ENCODE measurements at regions not wholly inside any gene's neighbourhood (a gene's known extent, or its start where the extent isn't known, plus 50 kb on each side); places are given as distances from the start of the nearest gene placed in this dataset.

DNA sequence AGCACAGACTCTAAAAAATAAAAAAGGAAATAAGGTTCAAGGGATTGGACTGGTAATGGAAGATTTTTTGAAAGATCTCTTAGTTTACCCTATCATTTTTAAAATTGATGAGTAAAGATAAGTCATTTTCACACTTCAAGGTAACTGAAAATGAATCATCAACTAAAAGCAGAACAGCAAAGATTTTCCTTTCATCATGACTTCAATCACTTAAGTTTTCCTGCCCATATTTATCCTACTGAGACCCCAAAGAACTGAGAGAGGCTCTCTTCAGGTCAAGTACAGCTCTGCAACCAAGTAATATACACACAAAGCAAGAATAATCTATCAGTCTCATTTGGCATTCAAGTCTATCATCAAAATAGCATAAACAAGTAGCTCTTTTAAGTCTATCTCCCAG lies 540.7 kb downstream of the METTL4 start:
- Mint-ChIP-seq H3K27ac (no peak overlapping the region), H3K36me3 (no peaks in the 10 kb centered on the region), H3K4me3 (no peak overlapping the region), H3K27me3 (no peaks in the 10 kb centered on the region), H3K4me1 (no peaks in the 10 kb centered on the region), H3K9me3 (no peaks in the 10 kb centered on the region)
- ATAC-seq (ENCODE audit: low read depth in 2 of 2) (no peak), DNase-seq (no peak)

DNA sequence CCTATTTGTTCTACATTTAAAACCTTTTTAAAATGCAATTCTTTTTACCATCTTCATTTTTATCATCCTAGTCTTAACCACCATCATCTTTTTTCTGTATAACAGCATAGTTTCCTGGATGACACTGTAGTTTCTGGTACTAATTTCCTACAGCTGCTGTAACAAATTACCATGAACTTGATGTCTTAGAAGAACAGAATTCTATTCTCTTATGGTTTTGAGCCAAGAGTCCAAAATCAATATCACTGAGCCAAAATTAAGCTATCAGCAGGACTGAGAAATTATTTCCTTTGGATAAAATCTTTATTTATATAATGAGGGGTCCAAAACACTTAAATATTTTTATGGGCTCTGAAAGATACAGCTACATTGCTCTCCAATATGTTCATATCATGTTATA lies 539.3 kb downstream of the METTL4 start:
- ATAC-seq (ENCODE audit: low read depth in 2 of 2) (no peak), DNase-seq (no peak)
- Mint-ChIP-seq H3K36me3 (no peaks in the 10 kb centered on the region), H3K27ac (no peak overlapping the region), H3K4me1 (no peaks in the 10 kb centered on the region), H3K9me3 (no peaks in the 10 kb centered on the region), H3K27me3 (no peaks in the 10 kb centered on the region), H3K4me3 (no peak overlapping the region)

DNA sequence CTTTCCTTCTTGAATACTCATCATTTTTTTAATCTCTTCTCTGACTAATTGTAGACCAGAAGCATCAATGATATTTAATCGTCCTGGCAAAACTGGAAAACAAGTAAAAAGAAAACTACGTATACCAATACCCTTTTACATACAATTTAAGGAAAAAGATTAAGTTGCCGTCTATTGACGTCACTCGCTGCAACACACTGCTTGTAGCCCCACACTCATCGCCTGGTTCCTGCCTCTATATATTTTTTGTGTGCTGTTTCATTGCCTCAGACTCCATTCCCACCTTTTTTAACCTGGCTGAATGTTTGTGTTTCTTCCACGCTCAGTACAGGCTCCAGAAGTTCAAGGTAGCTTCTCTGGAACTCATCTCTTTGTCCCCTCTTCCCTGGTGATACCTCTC lies 536.2 kb downstream of the METTL4 start:
- peaks cover 0 to under 1% (median 0%) of the 10 kb centered on the region in 7 donors for H3K9me3 Mint-ChIP-seq
- DNase-seq (no peak), ATAC-seq (ENCODE audit: low read depth in 2 of 2) (no peak)
- no peaks in the 10 kb centered on the region for H3K36me3 Mint-ChIP-seq
- no peak overlapping the region for H3K27ac Mint-ChIP-seq
- no peaks in the 10 kb centered on the region for H3K4me1 Mint-ChIP-seq
- no peaks in the 10 kb centered on the region for H3K27me3 Mint-ChIP-seq
- no peak overlapping the region for H3K4me3 Mint-ChIP-seq

DNA sequence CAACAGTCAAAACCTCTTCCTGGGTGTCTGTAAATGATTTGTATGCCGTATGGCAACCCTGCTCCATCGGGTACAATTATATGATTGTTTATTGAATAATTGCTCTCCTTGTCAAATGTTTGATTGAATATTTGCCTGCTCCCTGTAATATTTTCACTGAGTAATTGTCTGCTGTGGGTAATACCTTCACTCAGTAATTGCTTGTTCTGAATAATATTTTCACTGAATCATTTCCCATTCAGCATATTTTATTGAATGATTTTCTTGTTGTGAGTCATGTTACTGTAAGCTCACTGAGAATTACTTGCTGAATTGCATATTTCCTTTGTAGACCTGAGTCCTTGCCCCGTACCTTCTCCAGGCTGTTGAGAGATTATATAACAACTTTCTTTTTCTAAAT lies 535.2 kb downstream of the METTL4 start:
- no peaks in the 10 kb centered on the region for H3K36me3 Mint-ChIP-seq
- H3K9me3 Mint-ChIP-seq = peaks cover 0 to 5% (median 0%) of the 10 kb centered on the region in 7 donors
- no peak overlapping the region for H3K4me3 Mint-ChIP-seq
- no peaks in the 10 kb centered on the region for H3K27me3 Mint-ChIP-seq
- ATAC-seq (ENCODE audit: low read depth in 2 of 2) = no peak
- no peak overlapping the region for H3K27ac Mint-ChIP-seq
- H3K4me1 Mint-ChIP-seq = no peaks in the 10 kb centered on the region
- no peak for DNase-seq

DNA sequence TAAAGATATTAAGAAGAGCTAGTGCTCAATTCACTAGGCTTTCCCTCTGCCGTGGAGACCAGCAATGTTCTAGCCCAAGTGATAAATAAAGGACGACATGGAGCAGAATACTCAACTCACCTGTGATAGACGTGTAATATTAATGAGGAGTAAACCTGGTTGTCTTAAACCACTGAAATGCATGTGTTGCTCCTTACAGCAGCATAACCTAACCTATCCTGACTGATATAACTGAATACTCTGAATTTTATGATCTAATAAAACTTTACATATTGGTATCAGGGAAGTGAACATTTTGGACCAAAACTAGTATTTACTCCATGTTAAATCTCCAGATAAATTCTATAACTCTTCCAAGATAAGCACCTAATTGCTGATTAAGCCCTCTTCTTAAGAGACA lies 531.0 kb downstream of the METTL4 start:
- Mint-ChIP-seq H3K36me3 (no peaks in the 10 kb centered on the region), H3K27ac (no peak overlapping the region), H3K4me3 (no peak overlapping the region), H3K9me3 (peaks cover 0 to 7% (median 0%) of the 10 kb centered on the region in 7 donors), H3K27me3 (no peaks in the 10 kb centered on the region), H3K4me1 (no peaks in the 10 kb centered on the region)
- ATAC-seq (ENCODE audit: low read depth in 2 of 2) (no peak), DNase-seq (no peak)

DNA sequence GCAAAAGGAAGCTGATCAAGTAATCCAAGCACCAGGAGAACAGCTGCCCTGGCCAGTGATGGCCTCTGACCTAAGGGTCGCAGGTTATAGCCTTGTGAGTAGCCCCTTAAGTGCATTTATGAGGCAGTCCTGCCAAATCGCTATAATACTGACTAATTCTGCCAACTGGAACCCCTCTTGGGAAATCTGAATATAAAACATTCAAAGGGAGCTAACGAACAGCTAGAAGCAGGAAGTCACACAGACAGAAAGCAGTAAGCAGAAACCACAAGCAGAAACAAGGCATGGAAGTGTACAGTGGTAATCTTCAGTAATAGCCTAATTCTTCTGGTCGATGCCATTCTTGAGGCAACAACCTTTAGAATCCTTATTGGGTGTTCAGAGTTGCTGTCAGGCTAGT lies 521.3 kb downstream of the METTL4 start:
- Mint-ChIP-seq H3K4me1 (peaks cover 3 to 11% (median 4%) of the 10 kb centered on the region in 3 donors), H3K4me3 (no peak overlapping the region), H3K27me3 (peaks cover 0 to 1% (median 0%) of the 10 kb centered on the region in 3 donors), H3K27ac (no peak overlapping the region), H3K36me3 (no peaks in the 10 kb centered on the region), H3K9me3 (peaks cover 0 to 6% (median 4%) of the 10 kb centered on the region in 7 donors)
- ATAC-seq (ENCODE audit: low read depth in 2 of 2) (peak in 1 of 2 donors; percentile 37), DNase-seq (no peak)

DNA sequence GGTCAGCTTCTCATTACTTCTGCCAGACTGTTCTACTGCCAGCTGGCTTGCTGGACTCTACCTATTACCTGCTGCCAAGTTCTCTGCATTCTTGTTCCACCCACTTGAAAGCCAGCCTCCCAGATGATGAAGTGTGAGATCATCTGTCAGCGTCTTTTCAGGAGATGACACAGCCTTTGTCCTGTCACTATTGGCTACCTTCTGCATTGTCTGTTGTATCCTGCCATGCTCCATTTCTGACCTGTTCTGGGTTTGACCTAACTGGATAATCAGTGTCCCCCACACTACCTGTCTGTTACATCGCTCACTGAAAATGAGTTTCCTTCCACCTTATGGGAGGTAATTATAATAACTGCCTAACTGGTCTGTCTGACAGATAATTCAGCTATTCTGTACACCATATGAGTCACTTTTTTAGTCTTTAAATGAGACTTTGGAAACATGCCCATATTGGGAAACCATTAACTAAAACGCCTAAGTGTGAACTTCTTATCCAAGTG lies 520.6 kb downstream of the METTL4 start:
- Mint-ChIP-seq H3K4me3 (no peak overlapping the region), H3K36me3 (no peaks in the 10 kb centered on the region), H3K4me1 (peaks cover 3 to 11% (median 4%) of the 10 kb centered on the region in 3 donors), H3K27ac (no peak overlapping the region), H3K27me3 (peaks cover 0 to 8% (median 0%) of the 10 kb centered on the region in 3 donors), H3K9me3 (peaks cover 0 to 5% (median 2%) of the 10 kb centered on the region in 7 donors)
- DNase-seq (no peak), ATAC-seq (ENCODE audit: low read depth in 2 of 2) (no peak)

DNA sequence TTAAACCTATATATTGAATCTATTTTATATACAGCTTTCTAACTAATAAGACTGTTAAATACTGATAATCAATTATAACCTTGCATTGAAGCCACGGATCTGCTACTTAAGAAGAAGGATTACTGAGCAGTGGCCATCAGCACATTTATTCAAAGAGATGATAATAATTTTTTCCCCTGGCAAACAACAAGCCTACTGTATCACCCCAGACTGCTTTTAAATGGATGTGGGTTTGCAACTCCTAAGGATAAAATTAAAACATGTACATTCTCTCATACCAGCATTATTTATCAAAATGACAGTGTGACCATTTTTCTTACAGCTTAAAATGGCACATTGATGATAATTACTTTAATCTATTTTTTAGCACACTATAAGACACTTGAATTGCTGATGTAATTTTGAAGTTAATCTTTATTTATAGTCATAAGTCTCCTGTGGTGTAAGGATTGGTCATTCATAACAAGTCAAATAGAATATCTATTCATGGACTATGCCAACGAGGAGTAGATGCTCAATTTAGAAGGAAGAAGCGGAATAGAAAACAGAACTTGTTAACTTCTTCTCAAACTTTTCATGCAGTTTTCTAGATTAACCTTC lies 517.7 kb downstream of the METTL4 start:
- no peak overlapping the region for H3K27ac Mint-ChIP-seq
- DNase-seq (no peak), ATAC-seq (ENCODE audit: low read depth in 2 of 2) (no peak)
- H3K36me3 Mint-ChIP-seq = no peaks in the 10 kb centered on the region
- H3K27me3 Mint-ChIP-seq = peaks cover 0 to 8% (median 0%) of the 10 kb centered on the region in 3 donors
- H3K4me3 Mint-ChIP-seq = no peak overlapping the region
- H3K4me1 Mint-ChIP-seq = peaks cover 3 to 11% (median 4%) of the 10 kb centered on the region in 3 donors
- H3K9me3 Mint-ChIP-seq = peaks cover 0 to 5% (median 0%) of the 10 kb centered on the region in 7 donors

DNA sequence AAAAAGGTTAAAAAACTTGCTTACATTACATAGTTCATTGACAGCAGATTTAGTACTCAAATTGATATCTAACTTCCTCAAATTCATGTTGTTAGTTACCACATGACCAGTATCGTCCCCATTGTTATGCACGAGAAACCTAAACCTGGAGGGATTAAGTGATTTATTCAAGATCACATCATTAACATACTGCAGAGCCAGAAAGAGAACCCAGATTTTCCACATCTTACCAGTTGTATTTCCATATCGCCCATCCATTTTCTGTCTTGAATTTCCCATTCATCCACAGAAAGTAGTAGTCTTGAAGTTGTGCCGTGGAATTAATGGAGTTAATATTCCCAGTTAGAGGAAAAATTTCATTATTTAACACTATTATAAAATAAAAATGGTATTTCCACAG lies 512.0 kb downstream of the METTL4 start:
- Mint-ChIP-seq H3K27ac (no peak overlapping the region), H3K36me3 (no peaks in the 10 kb centered on the region), H3K4me3 (no peak overlapping the region), H3K9me3 (peaks cover 4 to 19% (median 17%) of the 10 kb centered on the region in 7 donors), H3K27me3 (peaks cover 0 to 8% (median 0%) of the 10 kb centered on the region in 3 donors), H3K4me1 (no peaks in the 10 kb centered on the region)
- ATAC-seq (ENCODE audit: low read depth in 2 of 2) = no peak
- no peak for DNase-seq

DNA sequence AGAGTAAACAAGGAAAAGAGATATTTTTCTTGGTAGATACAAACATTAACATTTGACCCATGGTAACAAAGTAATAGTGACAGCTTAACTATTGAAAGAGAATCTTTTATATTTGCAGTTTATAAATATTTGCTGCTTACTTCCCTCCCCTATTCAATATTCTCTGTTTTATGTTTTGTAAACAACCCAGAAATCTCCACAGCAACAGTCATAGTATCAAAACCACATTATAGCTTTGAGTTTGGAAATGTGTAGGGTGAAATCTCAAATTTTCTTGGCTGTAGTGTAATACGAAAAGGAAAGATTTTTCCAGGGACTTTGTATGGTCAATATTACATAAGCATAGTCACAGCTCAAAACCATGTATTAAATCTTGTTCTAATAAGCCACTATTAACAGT lies 511.2 kb downstream of the METTL4 start:
- ATAC-seq (ENCODE audit: low read depth in 2 of 2) (no peak), DNase-seq (no peak)
- Mint-ChIP-seq H3K4me1 (no peaks in the 10 kb centered on the region), H3K27ac (no peak overlapping the region), H3K27me3 (peaks cover 0 to 5% (median 0%) of the 10 kb centered on the region in 3 donors), H3K36me3 (no peaks in the 10 kb centered on the region), H3K4me3 (no peak overlapping the region), H3K9me3 (peaks cover 5 to 25% (median 20%) of the 10 kb centered on the region in 7 donors)

DNA sequence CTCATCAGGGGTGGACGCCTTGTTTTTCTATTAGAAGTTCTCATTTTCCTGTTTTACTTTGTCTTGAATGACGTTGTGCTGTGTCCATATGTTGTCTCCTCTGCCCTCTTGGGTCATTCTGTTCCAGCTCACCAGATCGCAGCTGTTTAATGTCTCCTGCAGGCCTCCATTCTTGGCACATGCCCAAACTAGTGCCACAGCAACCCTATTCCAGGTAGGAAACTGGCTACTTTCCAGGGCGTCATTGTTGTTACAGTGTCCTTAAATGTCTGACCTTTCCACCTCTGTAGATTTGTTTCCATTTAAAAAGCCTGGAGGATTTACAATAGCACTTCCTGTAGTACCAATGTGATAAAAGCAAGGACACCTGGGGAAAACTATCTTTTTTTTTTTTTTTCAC lies 500.7 kb downstream of the METTL4 start:
- peaks cover 0 to 4% (median 0%) of the 10 kb centered on the region in 7 donors for H3K9me3 Mint-ChIP-seq
- ATAC-seq (ENCODE audit: low read depth in 2 of 2) = no peak
- no peaks in the 10 kb centered on the region for H3K36me3 Mint-ChIP-seq
- DNase-seq = no peak
- H3K4me3 Mint-ChIP-seq = no peak overlapping the region
- no peaks in the 10 kb centered on the region for H3K27me3 Mint-ChIP-seq
- no peaks in the 10 kb centered on the region for H3K4me1 Mint-ChIP-seq
- no peak overlapping the region for H3K27ac Mint-ChIP-seq

DNA sequence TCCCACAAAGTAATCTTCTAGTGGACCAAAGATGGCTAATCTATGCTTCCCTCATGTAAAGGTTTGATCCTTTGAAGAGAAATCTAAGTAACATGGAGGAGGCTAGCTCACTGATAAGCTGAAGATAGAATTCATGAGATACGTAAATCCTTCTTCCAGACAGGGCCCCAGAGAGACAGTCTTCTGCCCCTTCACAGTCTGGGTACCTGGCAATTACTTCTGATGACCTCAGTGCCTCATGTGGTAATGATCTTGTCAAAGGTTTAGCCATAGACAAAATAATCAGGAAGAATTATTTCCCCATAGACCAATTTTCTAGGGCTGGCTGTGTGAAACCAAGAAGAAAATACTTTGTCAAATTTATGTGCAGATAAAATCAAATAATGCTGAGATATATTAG lies 495.8 kb downstream of the METTL4 start:
- no peak for DNase-seq
- Mint-ChIP-seq H3K9me3 (peaks cover 0 to 4% (median 0%) of the 10 kb centered on the region in 7 donors), H3K27ac (no peak overlapping the region), H3K36me3 (no peaks in the 10 kb centered on the region), H3K4me3 (no peak overlapping the region), H3K27me3 (no peaks in the 10 kb centered on the region), H3K4me1 (no peaks in the 10 kb centered on the region)
- no peak for ATAC-seq (ENCODE audit: low read depth in 2 of 2)

DNA sequence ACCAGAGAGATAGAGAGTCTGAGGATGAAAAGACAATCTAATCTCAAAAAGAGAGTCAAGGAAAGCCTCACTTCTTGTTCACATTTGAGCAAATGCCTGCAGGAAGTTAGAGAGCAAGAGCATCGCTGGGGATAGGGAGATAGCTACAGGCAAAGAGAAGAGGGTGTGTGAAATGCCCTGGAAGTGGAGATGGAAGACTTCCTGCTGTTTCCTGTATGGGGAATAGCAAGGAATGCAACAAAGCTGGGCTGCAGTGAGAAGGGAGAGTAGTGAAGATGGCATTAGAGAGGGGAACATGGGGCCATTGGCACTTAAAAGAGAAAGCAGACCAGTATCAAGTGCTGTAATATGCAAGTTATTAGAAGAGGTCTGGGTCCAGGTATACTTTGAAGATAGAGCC lies 488.6 kb downstream of the METTL4 start:
- no peak for DNase-seq
- peaks cover 0 to 5% (median 0%) of the 10 kb centered on the region in 3 donors for H3K27me3 Mint-ChIP-seq
- H3K36me3 Mint-ChIP-seq = no peaks in the 10 kb centered on the region
- H3K27ac Mint-ChIP-seq = no peak overlapping the region
- ATAC-seq (ENCODE audit: low read depth in 2 of 2) = no peak
- H3K9me3 Mint-ChIP-seq = peaks cover 0 to 3% (median 0%) of the 10 kb centered on the region in 7 donors
- H3K4me1 Mint-ChIP-seq = no peaks in the 10 kb centered on the region
- no peak overlapping the region for H3K4me3 Mint-ChIP-seq

DNA sequence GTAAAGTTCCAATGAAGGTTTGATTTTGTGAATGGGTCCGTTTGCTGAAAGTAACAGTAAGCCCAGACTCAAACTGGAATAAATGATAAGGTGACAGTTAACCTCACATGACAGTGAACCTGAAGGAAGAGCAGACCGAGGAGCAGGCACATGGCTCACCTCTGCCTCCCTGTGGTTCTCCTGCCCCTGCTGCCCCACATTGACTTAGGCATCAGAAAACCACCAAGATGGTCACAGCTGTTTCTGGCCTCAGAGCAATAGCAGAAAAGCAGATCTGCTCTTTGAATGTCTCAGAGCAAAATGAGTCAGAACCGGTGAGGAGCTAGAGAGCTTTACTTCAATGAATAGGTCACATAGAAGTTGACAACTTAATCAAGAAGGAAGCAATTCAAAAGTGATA lies 487.6 kb downstream of the METTL4 start:
- peaks cover 0 to 5% (median 0%) of the 10 kb centered on the region in 3 donors for H3K27me3 Mint-ChIP-seq
- H3K4me3 Mint-ChIP-seq = no peak overlapping the region
- no peak for DNase-seq
- no peaks in the 10 kb centered on the region for H3K36me3 Mint-ChIP-seq
- peaks cover 0 to 3% (median 0%) of the 10 kb centered on the region in 7 donors for H3K9me3 Mint-ChIP-seq
- no peak for ATAC-seq (ENCODE audit: low read depth in 2 of 2)
- H3K4me1 Mint-ChIP-seq = no peaks in the 10 kb centered on the region
- no peak overlapping the region for H3K27ac Mint-ChIP-seq

Measured in naive B cell (primary cell).